Muscle layer of duodenum (tissue), 2 donors: ENCODE measurements at regions not wholly inside any gene's neighbourhood (a gene's known extent, or its start where the extent isn't known, plus 50 kb on each side); places are given as distances from the start of the nearest gene placed in this dataset.
"Not testable (repeated sequence)": the region's sequence is repeated elsewhere in the genome, so short reads cannot be mapped to it uniquely, and the experiment has no call there.

Experiments
- H3K27ac ChIP-seq: one replicate; pipeline ENCODE4 v1.7.0; 2013; ENCODE audit warnings: mild to moderate bottlenecking, low read length
- H3K27me3 ChIP-seq: one replicate; pipeline ENCODE4 v1.7.0; 2013; ENCODE audit warnings: low read depth, mild to moderate bottlenecking, control low read depth, low read length
- H3K36me3 ChIP-seq, 2 donors: one replicate each; pipeline ENCODE4 v1.7.0; 2013; ENCODE audit warnings: low read length in 2 of 2, control low read depth in 1 of 2, mild to moderate bottlenecking in 1 of 2; ENCODE audit not compliant: insufficient read depth in 2 of 2, control insufficient read depth in 1 of 2
- H3K4me1 ChIP-seq, 2 donors: one replicate each; pipeline ENCODE4 v1.7.0; 2013; ENCODE audit warnings: low read length in 2 of 2, mild to moderate bottlenecking in 2 of 2, control low read depth in 1 of 2, moderate library complexity in 1 of 2; ENCODE audit not compliant: insufficient read depth in 2 of 2, control insufficient read depth in 1 of 2
- H3K4me3 ChIP-seq, 2 donors: one replicate each; pipeline ENCODE4 v1.7.0; 2013; ENCODE audit warnings: low read length in 2 of 2, low read depth in 1 of 2, mild to moderate bottlenecking in 1 of 2
- H3K9me3 ChIP-seq, 2 donors: one replicate each; pipeline ENCODE4 v1.7.0; 2013; ENCODE audit warnings: low read length in 2 of 2, control low read depth in 1 of 2, mild to moderate bottlenecking in 1 of 2; ENCODE audit not compliant: control insufficient read depth in 1 of 2
- donor health status: healthy.

- Histone ChIP-seq H3K36me3 (no peaks in the 10 kb centered on the region), H3K4me1 (no peaks in the 10 kb centered on the region), H3K27me3 (no peaks in the 10 kb centered on the region), H3K9me3 (no peaks in the 10 kb centered on the region), H3K4me3 (no peak overlapping the region), H3K27ac (no peak overlapping the region)
Measured at GRCh38 chr3:124142389-124142970, 150.6 kb upstream of the ROPN1 start.

GRCh38 chr3:124143047-124143446 is 151.1 kb upstream of the ROPN1 start:
- Histone ChIP-seq H3K9me3 (no peaks in the 10 kb centered on the region), H3K27me3 (no peaks in the 10 kb centered on the region), H3K36me3 (no peaks in the 10 kb centered on the region), H3K4me3 (no peak overlapping the region), H3K4me1 (no peaks in the 10 kb centered on the region), H3K27ac (no peak overlapping the region)

- Histone ChIP-seq H3K27ac (no peak overlapping the region), H3K4me3 (no peak overlapping the region), H3K36me3 (no peaks in the 10 kb centered on the region), H3K27me3 (no peaks in the 10 kb centered on the region), H3K4me1 (no peaks in the 10 kb centered on the region), H3K9me3 (no peaks in the 10 kb centered on the region)
Measured at GRCh38 chr3:124144035-124144814, 152.3 kb upstream of the ROPN1 start.

GRCh38 chr3:124147429-124147828 is 155.5 kb upstream of the ROPN1 start:
- Histone ChIP-seq H3K4me1 (no peaks in the 10 kb centered on the region), H3K27ac (no peak overlapping the region), H3K9me3 (no peaks in the 10 kb centered on the region), H3K36me3 (no peaks in the 10 kb centered on the region), H3K4me3 (no peak overlapping the region), H3K27me3 (no peaks in the 10 kb centered on the region)

- Histone ChIP-seq H3K27me3 (no peaks in the 10 kb centered on the region), H3K4me1 (no peaks in the 10 kb centered on the region), H3K4me3 (no peak overlapping the region), H3K36me3 (no peaks in the 10 kb centered on the region), H3K9me3 (no peaks in the 10 kb centered on the region), H3K27ac (no peak overlapping the region)
Measured at GRCh38 chr3:124147946-124148345, 156.0 kb upstream of the ROPN1 start.

- H3K4me1 ChIP-seq, result no peaks in the 10 kb centered on the region
- no peak overlapping the region for H3K4me3 ChIP-seq
- H3K27ac ChIP-seq, result no peak overlapping the region
- H3K36me3 ChIP-seq, result no peaks in the 10 kb centered on the region
- H3K27me3 ChIP-seq, result no peaks in the 10 kb centered on the region
- no peaks in the 10 kb centered on the region for H3K9me3 ChIP-seq
Measured at GRCh38 chr3:124149081-124149480, 157.2 kb upstream of the ROPN1 start.

- Histone ChIP-seq H3K4me1 (no peaks in the 10 kb centered on the region), H3K27ac (no peak overlapping the region), H3K9me3 (no peaks in the 10 kb centered on the region), H3K27me3 (no peaks in the 10 kb centered on the region), H3K36me3 (no peaks in the 10 kb centered on the region), H3K4me3 (no peak overlapping the region)
Measured at GRCh38 chr3:124149771-124150170, 157.8 kb upstream of the ROPN1 start.

- H3K4me3 ChIP-seq, H3K4me1 ChIP-seq, H3K36me3 ChIP-seq, H3K27ac ChIP-seq, H3K27me3 ChIP-seq, H3K9me3 ChIP-seq: not testable (repeated sequence)
Measured at GRCh38 chr3:124152891-124153290, 161.0 kb upstream of the ROPN1 start.

GRCh38 chr3:124156866-124157712 is 165.2 kb upstream of the ROPN1 start:
- H3K27ac ChIP-seq, result no peak overlapping the region
- H3K4me3 ChIP-seq, result no peak overlapping the region
- peaks cover 4 to 16% of the 10 kb centered on the region in 2 donors for H3K4me1 ChIP-seq
- H3K27me3 ChIP-seq, result no peaks in the 10 kb centered on the region
- no peaks in the 10 kb centered on the region for H3K36me3 ChIP-seq
- no peaks in the 10 kb centered on the region for H3K9me3 ChIP-seq

- no peaks in the 10 kb centered on the region for H3K27me3 ChIP-seq
- H3K4me3 ChIP-seq, result no peak overlapping the region
- H3K9me3 ChIP-seq, result no peaks in the 10 kb centered on the region
- H3K36me3 ChIP-seq, result no peaks in the 10 kb centered on the region
- no peak overlapping the region for H3K27ac ChIP-seq
- H3K4me1 ChIP-seq, result peaks cover 4 to 16% of the 10 kb centered on the region in 2 donors
Measured at GRCh38 chr3:124157748-124158147, 165.8 kb upstream of the ROPN1 start.

- H3K27ac ChIP-seq, result no peak overlapping the region
- no peaks in the 10 kb centered on the region for H3K9me3 ChIP-seq
- no peak overlapping the region for H3K4me3 ChIP-seq
- no peaks in the 10 kb centered on the region for H3K27me3 ChIP-seq
- H3K36me3 ChIP-seq, result no peaks in the 10 kb centered on the region
- peaks cover 4 to 16% of the 10 kb centered on the region in 2 donors for H3K4me1 ChIP-seq
Measured at GRCh38 chr3:124158168-124158881, 166.4 kb upstream of the ROPN1 start.
